GM18502 (cell line): ENCODE measurements at regions not wholly inside any gene's neighbourhood (a gene's known extent, or its start where the extent isn't known, plus 50 kb on each side); places are given as distances from the start of the nearest gene placed in this dataset.

ENCODE experiments used
- ATAC-seq: cut with Tn5 transposase; IDR thresholded peaks from one replicate; pipeline ENCODE4 v1.9.1; 2021; ENCODE audit warnings: mild to moderate bottlenecking; ENCODE audit not compliant: unreplicated experiment, poor library complexity

DNA sequence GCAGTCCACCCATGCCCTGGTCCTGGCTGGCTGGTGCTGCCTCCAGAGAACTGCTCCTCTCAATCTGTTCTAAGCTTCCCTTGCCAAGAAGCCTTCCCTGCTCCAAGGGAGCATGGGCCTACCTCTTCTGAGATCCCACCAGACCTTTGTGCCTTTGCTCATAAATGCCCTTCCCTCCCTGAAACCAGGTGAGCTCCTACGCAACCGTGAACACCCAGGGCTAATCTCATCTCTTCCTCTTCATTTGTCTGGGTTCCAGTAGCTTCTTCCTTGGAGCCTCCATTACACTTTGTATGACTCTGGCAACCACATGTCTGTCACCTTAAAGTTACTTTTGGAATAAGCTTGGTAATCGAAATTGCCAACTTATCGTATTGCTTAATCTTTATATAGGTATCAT, 270.6 kb downstream of the PBX3 start:
- no peak for ATAC-seq

DNA sequence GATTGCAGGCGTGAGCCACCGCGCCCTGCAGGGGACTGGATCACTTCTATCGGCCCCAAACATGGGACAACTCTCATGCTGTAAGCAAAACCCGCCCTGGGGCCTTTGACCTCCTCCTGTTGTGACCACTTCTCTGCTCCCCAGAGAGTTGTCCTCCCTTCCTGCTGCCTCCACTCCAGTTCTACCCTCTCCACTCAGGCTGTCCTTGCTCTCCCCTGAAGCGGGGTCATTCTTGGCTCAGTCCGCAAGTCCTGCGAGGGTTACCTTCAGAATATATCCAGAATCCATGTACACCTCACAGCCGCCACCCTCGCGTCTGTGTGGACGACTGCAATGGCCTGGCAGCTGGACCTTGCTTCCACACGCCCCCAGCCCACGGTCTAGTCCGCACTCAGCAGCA, 273.7 kb downstream of the PBX3 start:
- no peak for ATAC-seq

DNA sequence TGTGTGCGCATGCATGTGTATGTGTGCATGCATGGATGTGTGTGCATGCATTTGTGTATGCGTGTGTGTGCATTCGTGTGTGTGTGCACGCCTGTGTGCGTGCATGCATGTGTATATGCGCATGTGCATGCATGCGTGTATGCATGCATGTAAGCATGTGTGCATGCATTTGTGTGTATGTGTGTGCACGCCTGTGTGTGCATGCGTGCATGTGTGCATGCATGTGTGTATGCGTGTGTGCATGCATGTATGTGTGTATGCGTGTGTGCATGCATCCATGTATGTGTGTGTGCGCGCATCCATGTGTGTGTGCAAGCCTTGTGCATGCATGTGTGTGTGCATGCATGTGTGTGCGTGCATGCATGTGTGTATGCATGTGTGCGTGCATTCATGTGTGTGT, 276.8 kb downstream of the PBX3 start:
- no peak for ATAC-seq

DNA sequence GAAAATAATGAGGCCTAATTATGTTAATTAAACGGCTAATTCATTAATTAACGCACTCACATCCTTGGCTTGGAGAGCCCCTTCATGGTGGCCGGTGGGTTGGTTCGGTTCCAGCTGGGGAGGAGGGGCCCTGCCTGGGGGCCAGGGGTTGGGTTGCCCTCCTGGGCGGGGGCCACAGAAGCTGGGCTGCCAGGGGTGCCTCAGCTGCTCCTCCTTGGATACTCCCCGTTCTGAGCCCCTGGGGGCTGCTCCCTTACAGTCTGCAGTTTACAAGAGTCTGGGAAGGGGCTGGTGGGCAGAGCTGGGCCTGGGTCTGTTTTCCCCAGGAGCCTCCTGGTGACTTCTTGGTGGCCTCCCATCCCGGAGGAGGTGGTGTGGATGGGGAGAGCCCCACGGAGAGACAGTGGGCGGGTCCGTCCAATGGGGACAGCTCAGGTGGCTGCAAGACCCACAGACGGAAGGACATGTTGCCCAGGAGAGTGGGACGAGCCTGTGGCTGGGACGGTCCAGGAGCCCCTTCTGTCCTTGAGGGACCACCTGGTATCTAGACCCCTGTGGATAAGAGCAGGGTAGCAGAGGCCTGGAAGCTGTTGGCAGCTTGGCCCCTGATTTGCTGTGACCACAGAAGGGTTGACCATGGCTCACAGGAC, 277.5 kb downstream of the PBX3 start:
- no peak for ATAC-seq

DNA sequence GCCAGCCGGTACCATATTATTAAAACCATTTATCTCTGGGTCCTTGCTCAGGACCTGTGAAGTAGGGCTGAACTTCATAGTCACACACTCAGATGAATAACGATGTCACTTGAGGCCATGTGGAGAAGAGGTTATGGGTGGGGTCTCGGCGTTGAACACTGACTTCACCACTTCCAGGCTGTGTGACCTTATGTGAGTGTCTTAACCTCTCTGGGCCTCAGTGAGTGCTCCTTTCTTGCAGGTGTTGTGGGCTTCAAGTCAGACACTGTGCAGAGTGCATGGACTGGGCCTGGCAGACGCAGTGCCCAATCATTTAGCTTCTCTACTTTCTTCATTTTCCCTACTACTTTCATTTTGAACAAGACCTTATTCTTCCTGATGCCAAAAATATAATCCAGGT, 278.8 kb downstream of the PBX3 start:
- no peak for ATAC-seq

DNA sequence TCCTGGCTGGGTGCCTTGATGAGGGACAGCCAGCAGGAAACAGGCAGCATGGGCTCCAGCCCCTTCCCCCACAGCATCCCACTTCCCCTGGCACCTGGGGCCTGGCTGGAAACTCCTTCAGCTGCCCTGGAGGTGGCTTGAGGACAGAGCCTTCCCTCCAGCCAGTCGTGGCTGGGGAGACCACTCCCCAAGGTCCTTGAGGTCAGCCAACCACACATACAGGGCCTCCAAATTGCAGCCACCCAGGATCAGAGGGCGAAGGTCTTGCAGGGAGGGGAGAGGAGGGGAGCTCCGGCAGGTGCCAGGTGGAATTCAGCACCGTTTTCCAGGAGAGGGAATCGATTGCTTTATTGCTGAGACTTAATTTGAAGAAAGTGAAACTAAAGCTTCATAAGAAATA, 280.4 kb downstream of the PBX3 start:
- ATAC-seq, result no peak

DNA sequence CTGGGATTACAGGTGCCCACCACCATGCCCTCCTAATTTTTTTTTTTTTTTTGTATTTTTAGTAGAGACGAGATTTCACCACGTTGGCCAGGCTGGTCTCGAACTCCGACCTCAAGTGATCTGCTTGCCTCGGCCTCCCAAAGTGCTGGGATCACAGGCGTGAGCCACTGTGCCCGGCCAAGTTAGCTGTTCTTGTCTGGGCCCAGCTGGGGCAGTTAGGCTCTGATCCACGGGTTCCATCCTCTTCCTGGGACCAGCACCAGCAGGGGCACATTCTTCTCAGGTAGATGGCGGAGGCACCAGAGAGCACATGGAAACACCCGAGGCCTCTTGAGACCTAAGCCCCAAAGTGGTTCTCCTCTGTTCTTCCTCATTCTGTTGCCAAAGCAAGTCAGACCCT, 281.6 kb downstream of the PBX3 start:
- no peak for ATAC-seq

DNA sequence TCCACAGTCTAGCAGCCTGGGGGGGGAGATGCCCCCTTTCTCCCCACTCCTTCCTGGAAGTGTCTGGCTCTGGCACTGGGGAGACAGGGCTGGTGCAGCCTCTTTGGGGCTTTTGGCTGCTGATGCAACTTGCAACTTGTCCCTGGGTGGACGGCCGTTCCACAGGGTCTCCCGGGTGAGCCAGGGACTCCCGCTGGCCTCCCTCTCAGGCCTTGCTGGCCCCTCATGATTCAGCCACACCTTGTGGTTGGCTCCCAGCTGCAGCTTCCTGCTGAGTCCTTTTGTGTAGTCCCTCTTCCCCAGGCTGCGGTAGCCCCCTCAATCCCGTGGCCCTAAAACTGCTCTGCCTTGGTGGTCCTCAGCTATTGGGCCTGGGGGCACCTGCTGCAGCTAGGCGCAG, 283.5 kb downstream of the PBX3 start:
- ATAC-seq, result no peak

DNA sequence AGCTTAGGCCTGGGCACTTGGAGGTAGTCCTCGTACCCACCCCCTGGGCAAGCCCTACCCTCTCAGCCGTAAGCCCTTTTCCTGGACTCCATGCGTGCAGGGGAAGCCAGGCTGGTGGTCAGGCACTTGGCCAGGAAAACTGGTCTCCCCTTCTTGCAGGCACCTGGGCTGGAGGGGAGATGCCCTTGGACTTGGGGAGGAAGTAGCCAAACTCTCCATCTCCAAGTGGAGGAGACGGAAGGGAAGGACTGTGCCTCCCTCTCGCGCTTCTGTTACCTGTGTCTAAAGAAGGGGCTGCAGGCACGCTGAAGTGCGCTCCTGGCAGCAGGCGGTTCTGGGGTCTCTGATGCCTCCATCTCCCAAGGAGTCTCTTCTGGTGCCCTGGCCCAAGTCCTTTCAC, 283.9 kb downstream of the PBX3 start:
- no peak for ATAC-seq

DNA sequence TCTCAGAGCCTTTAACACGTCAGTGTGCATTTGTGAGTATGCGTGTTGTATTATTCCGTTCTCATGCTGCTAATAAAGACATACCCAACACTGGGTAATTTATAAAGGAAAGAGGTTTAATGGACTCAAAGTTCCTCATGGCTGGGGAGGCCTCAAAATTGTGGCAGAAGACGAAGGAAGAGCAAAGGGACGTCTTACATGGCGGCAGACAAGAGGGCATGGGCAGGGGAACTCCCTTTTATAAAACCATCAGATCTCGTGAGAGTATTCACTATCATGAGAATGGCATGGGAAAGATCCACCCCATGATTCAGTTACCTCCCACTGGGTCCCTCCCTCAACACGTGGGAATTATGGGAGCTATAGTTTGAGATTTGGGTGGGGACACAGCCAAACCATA, 285.0 kb downstream of the PBX3 start:
- no peak for ATAC-seq

DNA sequence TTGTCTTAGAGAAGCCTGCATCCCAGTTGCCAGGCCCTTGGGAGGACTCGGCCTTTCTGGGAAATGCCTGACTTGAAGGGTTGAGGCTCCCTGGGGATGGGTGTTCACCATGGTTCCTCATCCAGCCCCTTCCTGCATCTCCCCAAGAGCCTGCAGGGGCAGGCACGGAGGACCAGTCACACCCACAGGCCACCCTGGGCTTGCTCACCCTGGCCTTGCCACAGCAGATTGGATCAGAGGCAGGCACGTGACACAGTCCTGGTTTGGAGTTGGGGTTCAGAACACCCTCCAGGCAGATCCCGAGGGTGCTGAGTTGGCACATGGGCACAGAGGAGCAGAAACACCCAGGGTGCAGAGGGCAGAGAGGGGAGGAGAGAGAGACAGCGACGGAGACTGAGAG, 286.1 kb downstream of the PBX3 start:
- no peak for ATAC-seq

DNA sequence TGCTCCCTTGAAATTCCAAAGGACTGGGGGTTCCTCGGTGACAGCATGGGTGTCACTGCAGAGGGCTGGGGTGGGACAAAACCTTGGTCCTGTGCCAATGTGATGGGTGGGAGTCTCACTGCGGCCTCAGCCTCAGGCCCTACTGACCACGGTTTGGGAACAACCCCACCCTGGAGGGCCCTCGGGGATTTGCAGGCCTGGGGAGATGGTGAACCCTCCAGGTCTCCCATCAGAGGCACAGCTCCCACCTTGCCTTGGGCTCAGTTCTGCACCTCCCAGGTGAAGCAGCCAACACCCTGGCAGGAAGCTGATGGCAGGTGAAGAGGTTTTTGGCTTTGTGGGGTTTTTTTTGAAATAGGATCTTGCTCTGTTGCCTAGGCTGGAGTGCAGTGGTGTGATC, 286.8 kb downstream of the PBX3 start:
- no peak for ATAC-seq

DNA sequence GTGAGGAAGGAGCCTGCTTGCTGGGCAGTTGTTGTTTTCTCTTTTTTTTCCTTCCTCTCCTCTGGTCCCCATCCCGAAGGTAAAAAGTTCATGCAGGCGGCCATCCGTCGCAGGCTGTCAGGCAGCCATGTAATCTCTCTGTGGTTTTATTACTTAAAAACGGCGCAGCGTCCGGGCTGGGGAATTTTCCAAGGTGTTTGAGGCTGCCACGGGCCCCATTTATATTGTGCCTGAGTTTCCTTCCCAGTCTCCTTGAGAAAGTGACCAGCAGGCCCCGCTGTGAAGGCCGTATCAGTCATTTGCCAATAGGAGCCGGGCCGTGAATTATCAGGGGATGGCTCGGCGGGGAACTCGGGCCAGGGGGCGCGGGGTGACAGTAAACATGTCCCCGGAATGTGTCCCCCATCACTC, 289.7 kb downstream of the PBX3 start:
- ATAC-seq, result no peak

DNA sequence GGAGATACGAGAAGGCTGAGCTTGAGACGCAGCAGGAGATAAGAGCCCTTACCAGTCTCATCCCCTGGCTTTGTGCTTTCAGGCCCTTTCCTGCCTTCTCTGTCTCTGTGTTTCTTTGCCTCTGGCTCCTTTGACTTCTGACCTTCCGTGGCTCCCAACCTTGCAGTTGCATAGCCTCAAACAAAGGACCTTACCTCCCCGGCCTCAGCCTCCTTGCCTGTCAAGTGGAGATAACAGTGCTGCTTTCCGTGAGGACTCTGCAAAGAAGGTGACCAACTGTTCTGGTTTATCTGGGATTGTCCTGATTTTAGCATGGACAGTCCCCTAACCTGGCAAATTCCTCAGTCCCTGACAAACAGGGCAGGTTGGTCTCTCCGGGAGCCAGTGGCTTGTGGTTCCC, 287.8 kb upstream of the MVB12B start:
- ATAC-seq, result no peak

DNA sequence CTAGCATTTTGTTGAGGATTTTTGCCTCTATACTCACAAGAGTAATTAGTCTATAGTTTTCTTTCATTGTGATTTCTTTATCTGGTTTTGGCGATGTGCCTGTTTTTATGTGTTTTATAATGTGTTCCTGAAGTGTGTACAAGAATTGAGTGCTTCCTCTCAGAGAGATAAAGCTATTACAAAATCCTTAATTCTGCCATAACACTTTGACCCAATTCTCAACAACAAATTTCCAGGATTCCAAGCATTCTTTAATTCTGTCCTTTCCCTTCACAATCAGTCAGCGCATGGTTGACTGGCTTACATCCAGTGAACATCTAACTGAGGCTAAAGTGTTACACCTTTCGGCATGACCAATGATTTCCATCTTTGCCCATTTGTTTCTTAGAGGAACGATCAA, 282.9 kb upstream of the MVB12B start:
- no peak for ATAC-seq

DNA sequence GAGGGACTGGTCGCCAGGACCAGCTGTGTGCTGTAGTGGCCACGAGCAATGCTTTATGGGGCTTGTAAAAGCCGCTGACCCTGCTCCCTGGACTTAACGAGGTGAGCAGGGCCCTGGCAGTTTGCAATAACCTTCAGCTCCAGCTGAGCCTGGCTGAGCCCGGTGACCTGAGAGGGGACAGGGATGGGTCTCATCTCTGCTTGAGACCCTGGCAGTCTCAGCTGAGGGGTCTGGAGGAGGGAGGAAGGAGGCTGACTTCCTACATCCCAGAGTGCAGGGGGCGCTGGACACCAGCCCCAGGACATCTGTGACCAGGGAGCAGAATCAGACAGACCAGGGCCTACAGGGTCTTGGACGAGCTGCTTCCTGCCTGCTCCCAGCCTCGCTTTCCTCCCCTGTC, 277.5 kb upstream of the MVB12B start:
- ATAC-seq, result no peak

DNA sequence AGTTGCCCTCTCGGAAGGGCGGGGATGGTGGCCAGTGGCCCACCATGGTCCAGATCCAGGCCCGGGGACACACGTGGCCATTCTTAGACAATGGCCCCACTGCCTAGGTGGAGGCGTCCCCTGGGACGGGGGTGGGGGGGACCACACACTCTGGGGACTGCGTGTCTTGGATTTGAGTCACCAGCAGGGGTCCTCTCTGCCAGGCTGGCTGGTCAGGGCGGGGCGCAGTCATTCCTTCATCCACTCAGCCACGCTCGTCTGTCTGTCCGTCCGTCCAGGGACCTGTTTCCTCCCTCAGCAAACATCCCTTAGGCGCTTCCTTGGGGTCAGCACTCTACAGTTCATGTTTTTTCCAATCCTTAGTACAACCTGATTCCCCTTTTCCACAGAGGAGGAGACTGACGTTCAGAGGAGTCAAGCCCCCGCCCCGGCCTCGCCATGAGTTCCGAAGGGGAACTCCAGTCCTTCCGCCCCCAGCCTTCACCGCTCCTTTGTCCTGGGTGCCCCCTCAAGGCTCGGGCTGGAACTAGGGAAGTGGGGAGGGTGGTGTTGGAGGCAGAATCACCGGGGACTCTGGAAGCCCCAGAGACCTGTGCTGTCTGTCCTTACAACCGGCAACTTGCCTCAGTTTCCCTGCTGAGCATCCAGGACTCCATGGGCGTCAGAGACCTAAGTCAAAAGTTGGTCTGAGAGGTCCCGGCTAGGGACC, 276.6 kb upstream of the MVB12B start:
- no peak for ATAC-seq

DNA sequence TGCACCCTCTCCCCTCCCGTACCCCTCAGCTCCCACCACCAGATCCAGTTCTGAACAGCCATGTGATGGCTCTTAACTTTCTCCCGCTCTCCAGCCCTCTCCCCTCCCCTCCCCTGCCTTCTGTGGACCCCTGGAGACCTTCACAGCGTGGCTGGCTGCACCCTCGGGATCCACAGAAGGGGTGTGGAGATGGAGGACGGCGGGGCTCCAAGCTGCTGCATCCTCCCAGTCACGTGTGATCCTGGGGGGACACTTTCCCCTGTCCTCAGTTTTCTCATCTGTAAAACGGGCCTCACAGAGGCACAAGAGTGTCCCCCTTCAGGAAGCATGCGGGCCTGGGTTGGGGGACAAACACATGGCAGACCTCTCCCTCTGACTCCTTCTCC, 276.0 kb upstream of the MVB12B start:
- no peak for ATAC-seq

DNA sequence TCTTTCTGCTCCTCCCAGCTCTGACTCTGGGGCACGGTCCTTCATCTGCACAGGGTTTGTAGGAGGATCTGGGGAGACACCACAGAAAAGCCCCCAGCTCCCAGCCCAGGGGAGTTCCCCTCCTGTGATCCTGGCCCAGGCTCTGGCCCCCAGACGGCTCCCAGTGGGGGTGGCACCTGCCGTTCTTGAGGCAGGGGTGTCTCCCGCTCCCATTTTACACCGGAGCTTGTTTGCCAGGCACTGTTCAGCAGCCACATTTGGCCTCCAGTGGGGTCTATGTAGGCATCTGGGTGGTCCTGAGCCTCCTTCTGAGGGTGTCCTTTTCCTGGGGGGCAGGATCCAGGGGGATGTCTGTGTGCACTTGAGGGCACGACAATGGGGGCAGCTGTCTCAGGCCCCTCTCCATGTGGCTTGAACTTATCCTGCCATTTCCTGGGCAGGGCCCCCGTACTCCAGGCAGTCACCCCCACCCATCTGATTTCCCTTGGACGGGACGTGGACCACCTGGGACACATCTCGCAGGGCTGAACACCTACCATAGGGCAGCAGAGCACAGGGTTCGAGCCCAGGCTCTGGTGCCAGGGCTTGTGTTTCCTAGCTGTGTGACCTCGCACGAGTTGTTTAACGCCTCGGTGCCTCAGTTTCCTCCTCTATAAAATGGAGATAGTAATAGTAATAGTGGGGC, 275.0 kb upstream of the MVB12B start:
- ATAC-seq, result no peak

DNA sequence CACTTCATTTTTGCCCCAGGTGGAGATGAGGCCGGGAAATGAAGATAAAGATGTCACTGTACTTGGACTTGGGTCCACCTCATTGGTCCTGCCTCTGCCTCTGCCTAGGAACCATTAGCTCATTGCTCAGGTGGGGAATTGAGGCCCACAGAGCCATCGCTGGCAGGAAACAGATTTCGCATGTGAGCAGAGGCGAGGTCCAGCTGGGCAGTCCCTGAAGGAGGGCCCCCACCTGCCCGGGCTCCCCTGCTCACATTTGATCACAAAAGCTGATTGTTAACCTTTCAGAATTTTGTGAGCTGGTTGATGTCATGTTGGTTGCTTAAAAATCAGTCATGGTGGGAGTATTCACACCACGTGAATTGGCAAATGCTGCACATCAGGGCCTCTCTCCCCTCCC, 273.8 kb upstream of the MVB12B start:
- no peak for ATAC-seq

DNA sequence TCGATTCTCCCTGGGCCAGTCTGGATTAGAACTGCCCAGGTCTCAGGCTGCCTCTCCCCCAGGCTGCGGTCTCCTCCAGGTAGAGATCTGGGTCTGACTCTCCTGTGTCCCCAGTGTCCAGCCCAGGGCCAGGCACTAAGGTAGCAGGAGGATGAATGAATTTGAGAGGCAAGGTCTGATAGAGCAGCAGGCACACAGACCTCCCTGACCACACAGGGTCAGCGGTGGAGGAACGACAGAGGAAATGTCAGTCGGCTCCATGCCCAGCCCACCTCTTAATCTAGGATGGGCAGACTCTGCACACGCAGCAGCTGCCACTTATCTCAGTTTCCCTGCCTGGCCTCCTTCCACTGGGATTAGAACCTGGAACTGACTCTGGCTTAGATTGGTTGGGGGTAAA, 272.7 kb upstream of the MVB12B start:
- ATAC-seq, result no peak
